ENCODE measurements at regions not wholly inside any gene's neighbourhood (a gene's known extent, or its start where the extent isn't known, plus 50 kb on each side); places are given as distances from the start of the nearest gene placed in this dataset.

GRCh38 chr3:13190378-13190765 lies 117.1 kb upstream of the IQSEC1 start (continued):
- no peak for TF ChIP-seq SKIL (IDR thresholded peaks at IDR 0.05; ENCODE audit: low read depth, poor library complexity, severe bottlenecking)
- TF ChIP-seq TCF12 (IDR thresholded peaks at IDR 0.05; ENCODE audit: low read depth, low read length): no peak
- TF ChIP-seq ZBTB4 (CRISPR knock-in tag; IDR thresholded peaks at IDR 0.05): no peak
- no peak for TF ChIP-seq PAX5 (IDR thresholded peaks at IDR 0.05; ENCODE audit: borderline replicate concordance, low read depth, low read length)

- H3K27ac ChIP-seq (ENCODE audit: control insufficient read depth, insufficient read depth): no peak overlapping the region
- peaks cover 3 to 5% of the 10 kb centered on the region in 2 experiments; a peak in 3 of 4 replicates for H3K27me3 ChIP-seq (replicated peaks in 1 of 2; ENCODE audit: control insufficient read depth in 2 of 2, insufficient read depth in 2 of 2, low read length in 1 of 2)
- H3K4me1 ChIP-seq (ENCODE audit: control insufficient read depth, insufficient read depth, low read length): no peaks in the 10 kb centered on the region
- no peaks in the 10 kb centered on the region for H4K20me1 ChIP-seq (ENCODE audit: control insufficient read depth, insufficient read depth)
- in situ Hi-C loops (cut with MboI): no loop called here
- ChIA-PET CTCF (interaction anchor here (1.0 kb wide), 1 partner anchor 22 kb away, joined by 3 read pairs; no protein-coding TSS in a partner anchor), SMC1A (ENCODE audit: uncharacterized antibody, unreplicated experiment) (no interaction called here), POLR2A (interaction anchor here (0.6 kb wide), 1 partner anchor 609 kb away, joined by 3 read pairs; no protein-coding TSS in a partner anchor), RAD21 (ENCODE audit: unreplicated experiment) (no interaction called here)
- H3K36me3 ChIP-seq (ENCODE audit: control insufficient read depth in 2 of 2, insufficient read depth in 2 of 2, low read length in 1 of 2): no peaks in the 10 kb centered on the region
- no peak for ATAC-seq
- BruUV-seq (replicated peaks): no TSS peak
- no peak overlapping the region for H3K9ac ChIP-seq (ENCODE audit: control insufficient read depth, insufficient read depth, low read length)
- H3K4me3 ChIP-seq: no peak overlapping the region
- no peak overlapping the region for H2AFZ ChIP-seq (ENCODE audit: control insufficient read depth, low read depth, low read length)
- no peak for FAIRE-seq
- no peak for DNase-seq (ENCODE audit: low read depth, low spot score)
- no peak overlapping the region for H3K4me2 ChIP-seq (ENCODE audit: control insufficient read depth, insufficient read depth)
- no peaks in the 10 kb centered on the region for H3K79me2 ChIP-seq (ENCODE audit: control insufficient read depth, insufficient read depth, low read length)
- 43% methylated on average over 11 of the region's 11 CpGs for WGBS (ENCODE audit: insufficient coverage, insufficient replicate concordance, low lambda C conversion rate, missing lambda C conversion rate)
- intact Hi-C loops (cut with micrococcal nuclease; ENCODE audit: unreplicated experiment): no loop called here
- TF ChIP-seq EZH2 (IDR thresholded peaks at IDR 0.05; ENCODE audit: borderline replicate concordance, control insufficient read depth, low read depth, low read length) (no peak), YBX1 (IDR thresholded peaks at IDR 0.05) (no peak), HDAC6 (IDR thresholded peaks at IDR 0.05; ENCODE audit: unreplicated experiment) (no peak), KDM1A (IDR thresholded peaks at IDR 0.05; ENCODE audit: borderline replicate concordance) (no peak), IRF3 (IDR thresholded peaks at IDR 0.05) (no peak)
- H3K9me3 ChIP-seq (replicated peaks; ENCODE audit: control insufficient read depth, insufficient read depth, low read length): no peaks in the 10 kb centered on the region
Measured at GRCh38 chr3:13189639-13190377, 116.6 kb upstream of the IQSEC1 start.
